ENCODE measurements at regions not wholly inside any gene's neighbourhood (a gene's known extent, or its start where the extent isn't known, plus 50 kb on each side); places are given as distances from the start of the nearest gene placed in this dataset.

DNA sequence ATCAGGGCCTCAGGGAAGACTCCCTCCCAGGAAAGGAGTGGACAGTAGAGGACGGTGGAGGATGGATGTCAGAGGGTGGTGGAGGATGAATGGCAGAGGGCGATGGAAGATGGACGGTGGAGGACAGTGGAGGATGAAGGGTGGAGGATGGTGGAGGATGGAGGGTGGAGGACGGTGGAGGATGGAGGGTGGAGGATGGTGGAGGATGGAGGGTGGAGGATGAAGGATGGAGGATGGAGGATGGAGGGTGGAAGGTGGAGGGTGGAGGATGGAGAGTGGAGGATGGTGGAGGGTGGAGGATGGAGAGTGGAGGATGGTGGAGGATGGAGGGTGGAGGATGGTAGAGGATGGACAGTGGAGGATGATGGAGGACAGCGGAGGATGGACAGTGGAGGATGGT, 95.9 kb downstream of the LRRC74A start:
- DNase-seq (no peak), ATAC-seq (ENCODE audit: insufficient read depth, low read depth) (no peak)
- Histone ChIP-seq H3K4me3 (ENCODE audit: low read depth in 1 of 2, low read length in 2 of 2) (no peak overlapping the region), H3K4me1 (ENCODE audit: insufficient read depth, low read length) (peaks cover 81% of the 10 kb centered on the region), H3K36me3 (ENCODE audit: insufficient read depth, low read length) (no peaks in the 10 kb centered on the region), H3K4me2 (ENCODE audit: insufficient read depth, low read length) (peak overlapping the region; percentile 38), H2AFZ (ENCODE audit: low read depth, low read length) (no peak overlapping the region), H3K27me3 (ENCODE audit: insufficient read depth, low read length, poor library complexity) (no peaks in the 10 kb centered on the region), H3K27ac (ENCODE audit: low read length) (peak overlapping the region; percentile 3; the same call in 1 of the 2 replicates), H4K20me1 (ENCODE audit: insufficient read depth, low read length) (no peaks in the 10 kb centered on the region), H3K9me3 (ENCODE audit: insufficient read depth, low read length, severe bottlenecking) (no peaks in the 10 kb centered on the region), H3K79me2 (ENCODE audit: insufficient read depth, low read length) (no peaks in the 10 kb centered on the region), H3K9ac (ENCODE audit: low read depth, low read length) (no peak overlapping the region)
- TF ChIP-seq, protein P1, sequence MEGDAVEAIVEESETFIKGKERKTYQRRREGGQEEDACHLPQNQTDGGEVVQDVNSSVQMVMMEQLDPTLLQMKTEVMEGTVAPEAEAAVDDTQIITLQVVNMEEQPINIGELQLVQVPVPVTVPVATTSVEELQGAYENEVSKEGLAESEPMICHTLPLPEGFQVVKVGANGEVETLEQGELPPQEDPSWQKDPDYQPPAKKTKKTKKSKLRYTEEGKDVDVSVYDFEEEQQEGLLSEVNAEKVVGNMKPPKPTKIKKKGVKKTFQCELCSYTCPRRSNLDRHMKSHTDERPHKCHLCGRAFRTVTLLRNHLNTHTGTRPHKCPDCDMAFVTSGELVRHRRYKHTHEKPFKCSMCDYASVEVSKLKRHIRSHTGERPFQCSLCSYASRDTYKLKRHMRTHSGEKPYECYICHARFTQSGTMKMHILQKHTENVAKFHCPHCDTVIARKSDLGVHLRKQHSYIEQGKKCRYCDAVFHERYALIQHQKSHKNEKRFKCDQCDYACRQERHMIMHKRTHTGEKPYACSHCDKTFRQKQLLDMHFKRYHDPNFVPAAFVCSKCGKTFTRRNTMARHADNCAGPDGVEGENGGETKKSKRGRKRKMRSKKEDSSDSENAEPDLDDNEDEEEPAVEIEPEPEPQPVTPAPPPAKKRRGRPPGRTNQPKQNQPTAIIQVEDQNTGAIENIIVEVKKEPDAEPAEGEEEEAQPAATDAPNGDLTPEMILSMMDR (IDR thresholded peaks at IDR 0.05; ENCODE audit: borderline replicate concordance, extremely low read depth, low read length, poor library complexity, severe bottlenecking), result no peak
- TF ChIP-seq EZH2 (IDR thresholded peaks at IDR 0.05; ENCODE audit: borderline replicate concordance, low read depth, low read length, severe bottlenecking), result no peak

GRCh38 chr14:76921088-76921399, 94.8 kb downstream of the LRRC74A start:
- no peaks in the 10 kb centered on the region for H3K9me3 ChIP-seq (ENCODE audit: insufficient read depth, low read length, severe bottlenecking)
- H3K79me2 ChIP-seq (ENCODE audit: insufficient read depth, low read length), result no peaks in the 10 kb centered on the region
- no peak overlapping the region for H2AFZ ChIP-seq (ENCODE audit: low read depth, low read length)
- no peaks in the 10 kb centered on the region for H3K27me3 ChIP-seq (ENCODE audit: insufficient read depth, low read length, poor library complexity)
- H4K20me1 ChIP-seq (ENCODE audit: insufficient read depth, low read length), result no peaks in the 10 kb centered on the region
- H3K27ac ChIP-seq (ENCODE audit: low read length), result no peak overlapping the region
- no peaks in the 10 kb centered on the region for H3K36me3 ChIP-seq (ENCODE audit: insufficient read depth, low read length)
- no peak for ATAC-seq (ENCODE audit: insufficient read depth, low read depth)
- no peak for DNase-seq
- no peak for TF ChIP-seq EZH2 (IDR thresholded peaks at IDR 0.05; ENCODE audit: borderline replicate concordance, low read depth, low read length, severe bottlenecking)
- TF ChIP-seq, protein P1 (IDR thresholded peaks at IDR 0.05; ENCODE audit: borderline replicate concordance, extremely low read depth, low read length, poor library complexity, severe bottlenecking), result no peak
- H3K4me1 ChIP-seq (ENCODE audit: insufficient read depth, low read length), result peaks cover 71% of the 10 kb centered on the region
- no peak overlapping the region for H3K4me3 ChIP-seq (ENCODE audit: low read depth in 1 of 2, low read length in 2 of 2)
- H3K9ac ChIP-seq (ENCODE audit: low read depth, low read length), result no peak overlapping the region
- no peak overlapping the region for H3K4me2 ChIP-seq (ENCODE audit: insufficient read depth, low read length)

DNA sequence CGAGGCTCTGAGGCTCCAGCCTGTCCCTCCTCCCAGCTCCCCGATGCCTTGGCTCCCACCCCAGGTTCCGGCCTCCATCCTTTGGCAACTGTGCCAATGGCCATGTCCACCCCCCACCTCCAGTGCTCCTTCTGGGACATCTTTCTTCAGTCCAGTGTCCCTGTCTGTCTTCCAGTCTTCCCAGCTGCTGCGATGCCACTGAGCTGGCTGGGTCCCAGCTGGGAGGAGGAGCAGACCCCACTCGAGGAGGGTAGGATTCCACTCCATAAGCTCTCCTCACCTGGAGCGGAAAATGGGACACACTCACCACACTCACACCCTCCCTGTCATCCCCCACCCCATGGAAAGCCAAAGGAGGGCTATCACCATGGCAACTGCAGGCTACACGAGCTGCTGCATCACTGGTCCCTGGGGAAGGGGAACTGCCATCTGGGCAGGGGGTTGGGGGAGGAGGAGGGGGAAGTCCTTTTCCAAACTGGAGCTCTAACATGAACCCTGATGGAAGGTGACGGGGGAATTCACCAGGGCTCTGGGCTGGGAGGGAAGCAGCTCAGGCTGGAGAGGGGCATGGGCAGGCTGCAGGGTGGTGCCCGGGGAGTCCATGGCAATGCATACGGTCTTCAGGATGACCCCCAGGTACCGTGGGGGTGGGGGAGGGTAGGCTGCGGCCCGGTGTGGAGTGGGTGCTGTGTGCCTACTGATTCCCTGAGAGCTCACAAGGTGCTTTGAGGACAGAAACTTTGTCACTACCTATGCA, 94.3 kb downstream of the LRRC74A start:
- H3K79me2 ChIP-seq (ENCODE audit: insufficient read depth, low read length), result no peaks in the 10 kb centered on the region
- H3K27me3 ChIP-seq (ENCODE audit: insufficient read depth, low read length, poor library complexity), result no peaks in the 10 kb centered on the region
- ATAC-seq (ENCODE audit: insufficient read depth, low read depth), result no peak
- H3K9ac ChIP-seq (ENCODE audit: low read depth, low read length), result peak overlapping the region; percentile 33
- peak overlapping the region; percentile 28; the same call in 1 of the 2 replicates for H2AFZ ChIP-seq (ENCODE audit: low read depth, low read length)
- peak overlapping the region in 1 of 2 experiments; percentile 31; a peak in 2 of 4 replicates for H3K4me3 ChIP-seq (ENCODE audit: low read depth in 1 of 2, low read length in 2 of 2)
- TF ChIP-seq, protein P1 (IDR thresholded peaks at IDR 0.05; ENCODE audit: borderline replicate concordance, extremely low read depth, low read length, poor library complexity, severe bottlenecking), result no peak
- TF ChIP-seq EZH2 (IDR thresholded peaks at IDR 0.05; ENCODE audit: borderline replicate concordance, low read depth, low read length, severe bottlenecking), result no peak
- H3K4me1 ChIP-seq (ENCODE audit: insufficient read depth, low read length), result peaks cover 66% of the 10 kb centered on the region
- no peaks in the 10 kb centered on the region for H4K20me1 ChIP-seq (ENCODE audit: insufficient read depth, low read length)
- peak overlapping the region; percentile 58 for H3K4me2 ChIP-seq (ENCODE audit: insufficient read depth, low read length)
- no peaks in the 10 kb centered on the region for H3K9me3 ChIP-seq (ENCODE audit: insufficient read depth, low read length, severe bottlenecking)
- peak overlapping the region; percentile 79 for H3K27ac ChIP-seq (ENCODE audit: low read length)
- peak; percentile 46 for DNase-seq
- no peaks in the 10 kb centered on the region for H3K36me3 ChIP-seq (ENCODE audit: insufficient read depth, low read length)

All from DND-41 (cell line).